GM12872 (cell line): ENCODE measurements at regions not wholly inside any gene's neighbourhood (a gene's known extent, or its start where the extent isn't known, plus 50 kb on each side); places are given as distances from the start of the nearest gene placed in this dataset.
A peak's percentile ranks its signal among the peaks of the same experiment; 100 is the strongest.

Experiments
- TF ChIP-seq, protein P1 (sequence below): IDR thresholded peaks from 3 replicates; pipeline ENCODE4 v1.5.1; 2011; ENCODE audit warnings: low read depth, mild to moderate bottlenecking, low read length, moderate library complexity; ENCODE audit not compliant: insufficient read depth

DNA sequence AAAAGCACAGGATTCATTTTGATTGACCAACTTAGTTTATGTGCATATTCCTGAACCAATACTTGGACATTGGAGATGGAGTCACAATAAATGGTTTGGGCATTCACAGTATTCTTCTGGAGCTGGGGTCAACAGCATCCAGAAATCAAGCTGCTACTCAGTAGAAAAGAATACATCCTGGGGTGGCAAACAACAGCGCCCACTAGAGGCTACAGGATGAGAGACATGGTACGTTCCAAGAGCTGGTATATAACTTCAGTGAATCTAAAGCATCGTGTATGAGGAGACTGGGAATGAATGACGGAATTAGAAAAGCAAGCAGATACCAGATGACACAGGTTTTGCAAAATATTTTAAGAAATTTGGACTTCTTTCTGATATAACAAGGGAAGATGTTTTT, 142.9 kb upstream of the FIGN start:
- TF ChIP-seq, protein P1, sequence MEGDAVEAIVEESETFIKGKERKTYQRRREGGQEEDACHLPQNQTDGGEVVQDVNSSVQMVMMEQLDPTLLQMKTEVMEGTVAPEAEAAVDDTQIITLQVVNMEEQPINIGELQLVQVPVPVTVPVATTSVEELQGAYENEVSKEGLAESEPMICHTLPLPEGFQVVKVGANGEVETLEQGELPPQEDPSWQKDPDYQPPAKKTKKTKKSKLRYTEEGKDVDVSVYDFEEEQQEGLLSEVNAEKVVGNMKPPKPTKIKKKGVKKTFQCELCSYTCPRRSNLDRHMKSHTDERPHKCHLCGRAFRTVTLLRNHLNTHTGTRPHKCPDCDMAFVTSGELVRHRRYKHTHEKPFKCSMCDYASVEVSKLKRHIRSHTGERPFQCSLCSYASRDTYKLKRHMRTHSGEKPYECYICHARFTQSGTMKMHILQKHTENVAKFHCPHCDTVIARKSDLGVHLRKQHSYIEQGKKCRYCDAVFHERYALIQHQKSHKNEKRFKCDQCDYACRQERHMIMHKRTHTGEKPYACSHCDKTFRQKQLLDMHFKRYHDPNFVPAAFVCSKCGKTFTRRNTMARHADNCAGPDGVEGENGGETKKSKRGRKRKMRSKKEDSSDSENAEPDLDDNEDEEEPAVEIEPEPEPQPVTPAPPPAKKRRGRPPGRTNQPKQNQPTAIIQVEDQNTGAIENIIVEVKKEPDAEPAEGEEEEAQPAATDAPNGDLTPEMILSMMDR, result peak; percentile 66

DNA sequence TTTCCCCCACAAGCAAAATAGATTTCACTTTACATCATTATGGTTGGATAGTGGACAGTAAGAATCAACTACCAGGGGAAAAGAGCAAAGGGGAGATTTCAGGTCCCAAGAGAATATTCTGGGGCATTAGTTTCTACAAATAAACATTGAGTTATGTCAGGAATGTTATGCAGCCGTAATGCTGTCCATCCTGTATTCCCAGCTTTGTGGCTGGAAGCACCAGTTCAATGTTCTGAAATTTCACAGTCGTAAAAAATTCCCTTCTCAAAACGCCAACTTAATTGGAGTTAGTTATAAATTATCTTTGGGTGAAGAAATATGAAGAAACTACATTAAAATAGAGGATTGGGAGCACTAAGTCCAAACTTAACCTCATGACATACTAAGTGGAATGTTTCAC, 141.5 kb upstream of the FIGN start:
- TF ChIP-seq, protein P1, result no peak

DNA sequence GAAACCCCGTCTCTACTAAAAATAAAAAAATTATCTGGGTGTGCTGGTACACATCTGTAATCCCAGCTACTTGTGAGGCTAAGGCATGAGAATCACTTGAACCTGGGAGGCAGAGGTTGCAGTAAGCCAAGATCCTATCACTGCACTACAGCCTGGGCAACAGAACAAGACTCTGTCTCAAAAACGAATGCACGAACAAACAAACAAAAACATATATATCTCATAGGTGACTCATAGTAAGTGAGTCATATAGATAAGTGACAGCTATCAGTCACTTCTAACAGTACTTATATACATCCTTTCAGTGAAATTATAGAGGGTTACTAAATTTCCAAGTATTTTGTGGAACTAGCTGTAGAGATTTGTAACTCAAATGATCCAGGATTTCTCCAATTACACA, 127.3 kb upstream of the FIGN start:
- TF ChIP-seq, protein P1, result no peak

DNA sequence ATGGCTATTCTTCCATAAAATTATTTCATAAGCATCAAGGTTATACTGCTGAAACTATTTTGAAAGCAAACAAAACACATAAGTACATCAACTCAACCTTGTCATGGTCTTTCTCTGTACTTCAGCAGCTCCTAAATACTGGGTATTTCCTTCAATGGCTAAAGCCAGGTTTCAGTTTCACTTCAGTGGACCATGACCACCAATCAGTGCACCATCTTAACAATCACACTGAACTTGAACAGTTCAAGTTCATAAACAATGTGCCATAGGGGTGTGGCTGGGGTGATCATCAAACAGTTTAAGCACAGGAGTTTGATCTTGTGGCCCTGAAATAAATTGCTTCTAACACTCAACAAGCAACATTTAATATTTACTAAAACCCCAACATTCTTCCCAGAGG, 124.1 kb upstream of the FIGN start:
- TF ChIP-seq, protein P1, result no peak

DNA sequence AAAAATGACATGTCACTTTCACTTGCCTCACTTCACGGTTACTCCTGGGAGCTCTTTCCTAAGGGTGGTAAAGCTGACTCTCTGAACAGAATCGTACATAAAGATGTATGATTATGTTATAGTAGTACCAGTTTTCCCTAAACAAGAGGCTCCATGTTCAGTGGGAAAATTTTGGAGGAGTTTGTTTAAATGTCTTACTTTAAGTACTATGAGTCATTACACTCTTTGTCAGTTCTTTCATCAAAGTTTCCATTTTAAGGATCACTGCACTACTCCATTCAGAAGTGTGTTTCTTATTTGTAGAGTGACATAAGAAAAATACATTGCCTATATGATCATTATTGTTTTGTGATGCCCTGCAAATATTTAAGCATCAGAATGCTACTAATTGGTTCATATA, 121.1 kb upstream of the FIGN start:
- TF ChIP-seq, protein P1, result no peak

DNA sequence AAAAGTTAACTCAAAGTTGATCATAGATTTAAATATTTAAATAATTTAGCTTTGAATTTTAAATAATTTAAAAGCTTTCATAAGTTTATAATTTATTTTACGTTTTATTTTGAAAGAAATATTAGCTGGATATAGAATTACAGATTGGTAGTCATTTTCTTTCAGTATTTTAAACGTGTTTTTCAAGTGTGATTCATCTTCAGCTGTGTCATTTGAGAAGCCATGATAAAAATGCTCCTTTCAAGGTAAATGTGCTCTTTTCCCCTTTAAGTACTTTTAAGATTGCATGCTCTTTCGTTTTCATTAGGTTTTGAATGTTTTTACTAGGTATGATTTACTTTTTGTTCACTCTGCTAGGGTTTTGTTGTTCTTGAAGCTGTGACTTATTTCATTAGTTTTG, 116.8 kb upstream of the FIGN start:
- TF ChIP-seq, protein P1, result no peak

DNA sequence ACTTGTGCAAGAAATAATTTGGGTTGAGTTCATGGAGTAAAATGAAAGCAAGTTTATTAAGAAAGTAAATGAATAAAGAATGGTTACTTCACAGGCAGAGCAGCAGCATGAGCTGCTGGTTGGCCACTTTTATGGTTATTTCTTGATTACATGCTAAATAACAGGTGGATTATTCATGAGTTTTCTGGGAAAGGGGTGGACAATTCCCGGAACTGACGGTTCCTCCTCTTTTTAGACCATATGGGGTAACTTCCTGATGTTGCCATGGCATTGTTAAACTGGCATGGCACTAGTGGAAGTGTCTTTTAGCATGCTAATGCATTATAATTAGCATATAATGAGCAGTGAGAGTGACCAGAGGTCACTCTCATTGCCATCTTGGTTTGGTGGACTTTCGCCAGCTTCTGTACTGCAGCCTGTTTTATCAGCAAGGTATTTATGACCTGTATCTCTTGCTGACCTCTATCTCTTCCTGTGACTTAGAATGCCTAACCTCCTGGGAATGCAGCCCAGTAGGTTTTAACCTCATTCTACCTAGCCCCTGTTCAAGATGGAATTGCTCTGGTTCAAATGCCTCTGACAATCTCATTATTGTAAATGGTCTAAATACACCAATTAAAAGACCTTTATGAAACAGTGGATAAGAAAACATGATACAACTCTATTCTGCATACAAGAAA, 114.1 kb upstream of the FIGN start:
- TF ChIP-seq, protein P1, result no peak
